ENCODE measurements at regions not wholly inside any gene's neighbourhood (a gene's known extent, or its start where the extent isn't known, plus 50 kb on each side); places are given as distances from the start of the nearest gene placed in this dataset.

- Histone ChIP-seq H3K4me1 (ENCODE audit: control insufficient read depth, insufficient read depth, low read depth, low read length) (peaks cover 10% of the 10 kb centered on the region), H3K4me2 (ENCODE audit: low read length, poor library complexity, severe bottlenecking) (no peak overlapping the region), H3K27me3 (ENCODE audit: control insufficient read depth in 1 of 2, insufficient read depth in 1 of 2, low read length in 2 of 2) (peaks cover 59 to 98% of the 10 kb centered on the region in 2 experiments), H3K27ac (ENCODE audit: low read length, poor library complexity, severe bottlenecking) (no peak overlapping the region), H3K23ac (ENCODE audit: low read length in 2 of 2) (no peak overlapping the region), H4K8ac (ENCODE audit: low read length) (no peak overlapping the region), H3K4me3 (ENCODE audit: insufficient read depth in 1 of 2, low read depth in 1 of 2, low read length in 2 of 2) (no peak overlapping the region), H2AFZ (ENCODE audit: low read depth, low read length) (no peak overlapping the region), H2BK120ac (ENCODE audit: low read depth, low read length) (no peak overlapping the region), H3K4ac (ENCODE audit: low read depth in 1 of 2, low read length in 2 of 2) (no peak overlapping the region), H2BK12ac (ENCODE audit: low read length in 2 of 2) (no peak overlapping the region), H3K9ac (ENCODE audit: low read length) (no peak overlapping the region), H3K9me3 (ENCODE audit: control insufficient read depth, low read length) (no peaks in the 10 kb centered on the region), H3K14ac (ENCODE audit: low read length in 2 of 2) (no peak overlapping the region), H3K79me1 (replicated peaks; ENCODE audit: low read length, poor library complexity, severe bottlenecking) (no peaks in the 10 kb centered on the region), H3K18ac (ENCODE audit: low read depth in 1 of 2, low read length in 2 of 2) (no peak overlapping the region), H3K36me3 (ENCODE audit: control insufficient read depth in 1 of 2, insufficient read depth in 2 of 2, low read depth in 1 of 2, low read length in 2 of 2) (no peaks in the 10 kb centered on the region), H2AK5ac (ENCODE audit: low read length, severe bottlenecking) (no peak overlapping the region), H2BK5ac (ENCODE audit: low read depth, low read length, poor library complexity, severe bottlenecking) (no peak overlapping the region), H4K91ac (ENCODE audit: low read length) (no peak overlapping the region), H2BK15ac (ENCODE audit: low read depth, poor library complexity, severe bottlenecking) (no peak overlapping the region)
- 93% methylated on average over 3 of the region's 4 CpGs for WGBS
- no peak for DNase-seq
These were observed 75.2 kb upstream of the WNT11 start for GRCh38 chr11:76281558-76281906.

GRCh38 chr11:76280882-76281557, 74.7 kb upstream of the WNT11 start:
- H2BK12ac ChIP-seq (ENCODE audit: low read length in 2 of 2), result no peak overlapping the region
- no peak overlapping the region for H2BK120ac ChIP-seq (ENCODE audit: low read depth, low read length)
- no peak overlapping the region for H3K14ac ChIP-seq (ENCODE audit: low read length in 2 of 2)
- no peak overlapping the region for H3K9ac ChIP-seq (ENCODE audit: low read length)
- no peak overlapping the region for H2AK5ac ChIP-seq (ENCODE audit: low read length, severe bottlenecking)
- 87% methylated on average over 15 of the region's 15 CpGs for WGBS
- no peak for DNase-seq
- H3K36me3 ChIP-seq (ENCODE audit: control insufficient read depth in 1 of 2, insufficient read depth in 2 of 2, low read depth in 1 of 2, low read length in 2 of 2), result no peaks in the 10 kb centered on the region
- no peak overlapping the region for H4K91ac ChIP-seq (ENCODE audit: low read length)
- no peak overlapping the region for H3K4me3 ChIP-seq (ENCODE audit: insufficient read depth in 1 of 2, low read depth in 1 of 2, low read length in 2 of 2)
- H3K27ac ChIP-seq (ENCODE audit: low read length, poor library complexity, severe bottlenecking), result no peak overlapping the region
- H3K4ac ChIP-seq (ENCODE audit: low read depth in 1 of 2, low read length in 2 of 2), result no peak overlapping the region
- no peaks in the 10 kb centered on the region for H3K9me3 ChIP-seq (ENCODE audit: control insufficient read depth, low read length)
- no peak overlapping the region for H2AFZ ChIP-seq (ENCODE audit: low read depth, low read length)
- H3K4me2 ChIP-seq (ENCODE audit: low read length, poor library complexity, severe bottlenecking), result no peak overlapping the region
- no peak overlapping the region for H4K8ac ChIP-seq (ENCODE audit: low read length)
- H3K18ac ChIP-seq (ENCODE audit: low read depth in 1 of 2, low read length in 2 of 2), result no peak overlapping the region
- no peak overlapping the region for H3K23ac ChIP-seq (ENCODE audit: low read length in 2 of 2)
- no peak overlapping the region for H2BK15ac ChIP-seq (ENCODE audit: low read depth, poor library complexity, severe bottlenecking)
- H2BK5ac ChIP-seq (ENCODE audit: low read depth, low read length, poor library complexity, severe bottlenecking), result no peak overlapping the region
- H3K79me1 ChIP-seq (replicated peaks; ENCODE audit: low read length, poor library complexity, severe bottlenecking), result no peaks in the 10 kb centered on the region
- H3K27me3 ChIP-seq (ENCODE audit: control insufficient read depth in 1 of 2, insufficient read depth in 1 of 2, low read length in 2 of 2), result peaks cover 60 to 100% of the 10 kb centered on the region in 2 experiments
- H3K4me1 ChIP-seq (ENCODE audit: control insufficient read depth, insufficient read depth, low read depth, low read length), result peaks cover 10% of the 10 kb centered on the region

GRCh38 chr11:76280151-76280881, 74.0 kb upstream of the WNT11 start:
- H2BK15ac ChIP-seq (ENCODE audit: low read depth, poor library complexity, severe bottlenecking), result no peak overlapping the region
- H3K9ac ChIP-seq (ENCODE audit: low read length), result no peak overlapping the region
- H3K9me3 ChIP-seq (ENCODE audit: control insufficient read depth, low read length), result no peaks in the 10 kb centered on the region
- no peaks in the 10 kb centered on the region for H3K36me3 ChIP-seq (ENCODE audit: control insufficient read depth in 1 of 2, insufficient read depth in 2 of 2, low read depth in 1 of 2, low read length in 2 of 2)
- H2BK5ac ChIP-seq (ENCODE audit: low read depth, low read length, poor library complexity, severe bottlenecking), result no peak overlapping the region
- H3K79me1 ChIP-seq (replicated peaks; ENCODE audit: low read length, poor library complexity, severe bottlenecking), result no peaks in the 10 kb centered on the region
- H2AFZ ChIP-seq (ENCODE audit: low read depth, low read length), result no peak overlapping the region
- H3K4me1 ChIP-seq (ENCODE audit: control insufficient read depth, insufficient read depth, low read depth, low read length), result peaks cover 10% of the 10 kb centered on the region
- H4K91ac ChIP-seq (ENCODE audit: low read length), result no peak overlapping the region
- peak overlapping the region in 1 of 2 experiments; percentile 46 for H3K23ac ChIP-seq (ENCODE audit: low read length in 2 of 2)
- no peak overlapping the region for H3K4me2 ChIP-seq (ENCODE audit: low read length, poor library complexity, severe bottlenecking)
- peaks cover 57 to 100% of the 10 kb centered on the region in 2 experiments for H3K27me3 ChIP-seq (ENCODE audit: control insufficient read depth in 1 of 2, insufficient read depth in 1 of 2, low read length in 2 of 2)
- 78% methylated on average over 16 of the region's 16 CpGs for WGBS
- H2BK12ac ChIP-seq (ENCODE audit: low read length in 2 of 2), result no peak overlapping the region
- no peak overlapping the region for H4K8ac ChIP-seq (ENCODE audit: low read length)
- no peak overlapping the region for H3K18ac ChIP-seq (ENCODE audit: low read depth in 1 of 2, low read length in 2 of 2)
- no peak overlapping the region for H3K4me3 ChIP-seq (ENCODE audit: insufficient read depth in 1 of 2, low read depth in 1 of 2, low read length in 2 of 2)
- no peak overlapping the region for H3K4ac ChIP-seq (ENCODE audit: low read depth in 1 of 2, low read length in 2 of 2)
- H3K27ac ChIP-seq (ENCODE audit: low read length, poor library complexity, severe bottlenecking), result no peak overlapping the region
- no peak for DNase-seq
- no peak overlapping the region for H3K14ac ChIP-seq (ENCODE audit: low read length in 2 of 2)
- H2AK5ac ChIP-seq (ENCODE audit: low read length, severe bottlenecking), result no peak overlapping the region
- H2BK120ac ChIP-seq (ENCODE audit: low read depth, low read length), result no peak overlapping the region

- WGBS, result 54% methylated on average over 7 of the region's 7 CpGs
- Histone ChIP-seq H3K23ac (ENCODE audit: low read length in 2 of 2) (no peak overlapping the region), H3K4ac (ENCODE audit: low read depth in 1 of 2, low read length in 2 of 2) (no peak overlapping the region), H4K8ac (ENCODE audit: low read length) (no peak overlapping the region), H3K27ac (ENCODE audit: low read length, poor library complexity, severe bottlenecking) (no peak overlapping the region), H2BK12ac (ENCODE audit: low read length in 2 of 2) (no peak overlapping the region), H2BK5ac (ENCODE audit: low read depth, low read length, poor library complexity, severe bottlenecking) (no peak overlapping the region), H2AK5ac (ENCODE audit: low read length, severe bottlenecking) (no peak overlapping the region), H3K27me3 (ENCODE audit: control insufficient read depth in 1 of 2, insufficient read depth in 1 of 2, low read length in 2 of 2) (peaks cover 53 to 100% of the 10 kb centered on the region in 2 experiments), H4K91ac (ENCODE audit: low read length) (no peak overlapping the region), H3K9ac (ENCODE audit: low read length) (no peak overlapping the region), H2AFZ (ENCODE audit: low read depth, low read length) (no peak overlapping the region), H2BK15ac (ENCODE audit: low read depth, poor library complexity, severe bottlenecking) (no peak overlapping the region), H3K18ac (ENCODE audit: low read depth in 1 of 2, low read length in 2 of 2) (no peak overlapping the region), H3K36me3 (ENCODE audit: control insufficient read depth in 1 of 2, insufficient read depth in 2 of 2, low read depth in 1 of 2, low read length in 2 of 2) (no peaks in the 10 kb centered on the region), H3K4me3 (ENCODE audit: insufficient read depth in 1 of 2, low read depth in 1 of 2, low read length in 2 of 2) (no peak overlapping the region), H3K79me1 (replicated peaks; ENCODE audit: low read length, poor library complexity, severe bottlenecking) (no peaks in the 10 kb centered on the region), H3K14ac (ENCODE audit: low read length in 2 of 2) (no peak overlapping the region), H3K9me3 (ENCODE audit: control insufficient read depth, low read length) (peaks cover 5% of the 10 kb centered on the region), H2BK120ac (ENCODE audit: low read depth, low read length) (no peak overlapping the region), H3K4me2 (ENCODE audit: low read length, poor library complexity, severe bottlenecking) (no peak overlapping the region), H3K4me1 (ENCODE audit: control insufficient read depth, insufficient read depth, low read depth, low read length) (peaks cover 10% of the 10 kb centered on the region)
- DNase-seq, result no peak
These were observed 73.3 kb upstream of the WNT11 start for GRCh38 chr11:76279646-76280045.
